Hypothalamus (tissue), 51 donors: ENCODE measurements at regions not wholly inside any gene's neighbourhood (a gene's known extent, or its start where the extent isn't known, plus 50 kb on each side); places are given as distances from the start of the nearest gene placed in this dataset.
"Not testable (repeated sequence)": the region's sequence is repeated elsewhere in the genome, so short reads cannot be mapped to it uniquely, and the experiment has no call there.

ENCODE experiments used
- DNase-seq, 51 donors: peaks; one replicate each; lab custom pipeline; 2025; lab: John Stamatoyannopoulos, UW

DNA sequence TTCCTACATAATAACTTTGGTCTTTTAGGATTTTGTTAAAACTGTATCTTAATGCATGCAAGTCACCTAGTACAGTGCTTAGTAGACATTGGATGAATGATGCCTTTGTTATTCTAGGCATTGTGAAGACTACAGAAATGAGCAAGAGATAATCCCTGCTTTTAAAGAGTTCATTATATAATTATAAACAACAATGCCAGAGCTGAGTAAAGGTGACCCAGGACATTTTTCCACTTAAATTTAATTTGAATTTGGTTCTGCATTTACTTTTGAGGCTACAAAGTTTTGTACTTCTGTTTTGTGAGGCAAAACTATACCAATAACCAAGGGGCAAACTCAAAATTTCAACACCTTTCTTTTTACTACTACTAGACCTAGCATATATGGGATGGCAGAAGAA is 182.0 kb upstream of the SESN3 start:
- DNase-seq: no peak

DNA sequence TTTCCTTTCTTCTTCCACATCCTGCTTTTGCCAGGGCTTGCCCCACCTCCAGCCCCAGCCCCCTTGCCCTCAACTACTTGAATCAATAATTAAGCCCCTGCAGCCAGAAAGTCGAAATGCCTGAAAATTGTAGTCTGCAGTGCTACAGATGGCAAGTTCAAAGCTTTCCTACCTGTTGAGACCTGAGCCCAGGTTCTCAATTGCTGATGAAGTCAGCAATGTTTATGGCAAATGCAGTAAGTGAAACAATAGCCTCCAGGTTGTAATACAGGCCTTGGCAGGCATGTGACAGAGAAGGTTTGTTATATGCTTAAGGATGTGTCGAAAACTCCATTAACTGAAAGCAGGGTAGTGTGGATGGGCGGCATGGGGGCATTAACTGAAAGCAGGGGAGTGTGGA is 181.1 kb upstream of the SESN3 start:
- no peak for DNase-seq

DNA sequence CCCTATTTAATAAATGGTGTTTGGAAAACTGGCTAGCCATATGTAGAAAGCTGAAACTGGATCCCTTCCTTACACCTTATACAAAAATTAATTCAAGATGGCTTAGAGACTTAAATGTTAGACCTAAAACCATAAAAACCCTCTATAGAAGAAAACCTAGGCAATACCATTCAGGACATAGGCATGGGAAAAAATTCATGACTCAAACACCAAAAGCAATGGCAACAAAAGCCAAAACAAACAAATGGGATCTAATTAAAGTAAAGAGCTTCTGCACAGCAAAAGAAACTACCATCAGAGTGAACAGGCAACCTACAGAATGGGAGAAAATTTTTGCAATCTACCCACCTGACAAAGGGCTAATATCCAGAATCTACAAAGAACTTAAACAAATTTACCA is 179.7 kb upstream of the SESN3 start:
- DNase-seq: not testable (repeated sequence)

DNA sequence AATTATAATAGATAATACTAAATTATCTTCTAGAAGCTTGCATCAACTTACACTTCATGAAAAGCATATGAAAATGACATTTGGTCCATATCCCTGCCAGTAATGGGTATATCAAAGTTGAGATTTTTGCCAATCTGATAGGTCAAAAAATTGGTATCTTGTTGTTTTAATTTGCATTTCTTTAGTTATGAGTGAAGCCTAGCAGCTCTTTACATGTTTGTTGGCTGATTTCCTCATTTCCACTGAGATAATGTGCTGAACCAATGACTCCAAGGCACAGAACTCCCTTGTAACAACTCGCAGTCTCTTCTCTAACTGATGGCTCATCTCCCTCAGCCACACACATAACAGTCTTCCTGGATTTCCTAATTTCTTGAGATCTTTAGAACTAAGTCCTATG is 175.3 kb upstream of the SESN3 start:
- no peak for DNase-seq

DNA sequence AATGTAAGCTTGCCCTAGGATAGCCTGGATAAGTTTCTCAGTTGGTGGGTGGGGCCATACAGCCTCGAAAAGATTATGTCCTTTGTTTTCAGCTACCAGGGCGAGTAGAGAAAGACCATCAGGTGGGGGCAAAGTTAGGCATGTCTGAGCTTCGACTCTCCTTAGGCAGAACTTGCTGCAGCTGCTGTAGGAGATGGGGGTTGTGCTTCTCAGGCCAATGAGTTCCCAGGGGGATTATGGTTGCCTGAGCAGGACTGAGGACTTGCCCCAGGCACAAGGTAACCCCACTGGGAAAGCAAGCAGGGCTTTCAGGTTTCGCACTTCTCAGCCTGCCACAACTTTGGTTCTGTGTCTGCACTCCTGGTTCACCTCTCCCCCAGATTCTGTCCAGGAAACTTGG is 173.4 kb upstream of the SESN3 start:
- DNase-seq: no peak

DNA sequence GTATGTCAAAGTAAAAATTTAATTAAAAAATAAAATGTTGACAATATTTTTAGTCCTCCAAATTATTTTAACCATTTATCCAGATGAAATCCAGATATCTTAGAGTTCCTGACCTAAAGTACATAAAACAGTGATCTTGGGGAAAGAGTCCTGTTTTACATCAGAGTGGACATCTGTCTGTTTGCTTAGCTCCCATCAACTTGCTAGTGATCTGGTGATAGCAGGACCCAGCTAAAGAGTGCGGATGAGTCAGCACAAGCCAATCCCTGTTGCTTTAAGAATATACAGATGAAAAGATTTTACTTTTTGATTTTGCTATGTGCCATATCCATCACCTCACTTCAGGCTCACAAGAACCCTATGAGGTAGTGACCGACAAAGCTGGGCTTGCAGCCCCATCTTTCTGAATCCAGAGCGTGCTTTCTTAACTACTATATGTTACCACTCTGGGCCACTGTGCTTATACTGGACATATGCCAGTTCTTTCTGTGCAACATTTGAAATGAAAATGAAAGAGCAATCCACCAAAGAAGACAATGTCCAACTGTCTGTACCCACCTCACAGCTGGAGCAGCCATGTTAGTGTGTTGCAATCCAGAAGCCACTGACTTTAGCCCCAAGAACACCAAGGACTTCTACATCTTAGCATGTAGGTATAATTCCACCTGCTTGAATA is 167.6 kb upstream of the SESN3 start:
- no peak for DNase-seq

DNA sequence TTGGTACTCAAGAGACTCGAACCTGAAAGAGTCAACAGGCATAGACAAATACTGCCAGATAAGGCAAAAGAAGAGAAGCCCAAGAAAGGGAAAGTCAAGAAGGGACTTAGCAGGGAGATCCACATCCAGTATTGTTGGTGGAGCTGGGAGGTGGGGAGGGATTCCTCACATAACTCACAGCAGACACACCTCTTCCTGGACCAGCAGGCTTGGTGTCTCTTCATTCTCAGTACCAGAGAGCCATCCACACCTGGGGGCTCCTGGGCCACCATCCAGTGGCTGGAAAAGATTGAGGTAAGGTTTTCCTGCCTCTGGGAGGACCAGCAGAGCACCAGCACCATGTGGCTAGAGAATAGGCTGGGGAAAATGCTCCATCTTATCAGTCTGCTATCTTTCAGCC is 161.6 kb upstream of the SESN3 start:
- no peak for DNase-seq

DNA sequence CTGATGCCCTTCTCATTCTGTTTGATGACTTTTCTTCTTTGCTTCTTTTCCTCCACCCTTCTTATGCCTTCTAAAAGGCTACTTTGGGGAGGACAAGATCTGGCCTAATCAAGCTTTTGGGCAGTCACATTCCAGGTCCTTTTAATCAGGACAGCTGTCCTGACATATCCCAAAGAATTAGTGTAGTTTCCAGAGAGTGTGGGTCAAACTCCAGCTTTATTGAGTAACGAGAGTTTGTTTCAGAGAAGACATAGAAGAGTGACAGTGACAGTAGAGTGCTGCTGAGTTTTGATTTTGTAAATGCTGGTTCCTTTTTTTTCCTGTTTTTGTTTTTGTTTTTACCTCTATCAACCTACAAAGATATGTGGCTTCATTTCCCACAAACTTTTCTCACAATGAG is 158.4 kb upstream of the SESN3 start:
- DNase-seq: no peak

DNA sequence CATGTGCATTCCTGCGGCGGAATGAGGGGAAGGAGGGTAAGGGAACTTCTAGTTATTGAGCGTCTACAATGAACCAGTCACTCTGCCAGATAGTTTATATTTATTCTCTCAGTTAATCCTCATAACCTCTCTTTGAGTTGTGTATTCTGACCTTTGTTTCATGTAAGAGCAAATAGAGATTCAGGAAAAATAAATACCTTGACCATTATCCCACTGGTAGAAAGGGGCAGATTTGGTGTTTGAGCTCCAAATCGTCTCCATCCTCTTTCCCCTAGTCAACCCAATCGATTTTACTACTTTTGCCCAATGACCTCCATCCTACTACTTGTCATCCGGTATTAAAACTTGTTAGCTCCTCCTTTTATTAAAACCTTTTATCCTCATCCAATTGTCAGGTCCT is 157.1 kb upstream of the SESN3 start:
- no peak for DNase-seq

DNA sequence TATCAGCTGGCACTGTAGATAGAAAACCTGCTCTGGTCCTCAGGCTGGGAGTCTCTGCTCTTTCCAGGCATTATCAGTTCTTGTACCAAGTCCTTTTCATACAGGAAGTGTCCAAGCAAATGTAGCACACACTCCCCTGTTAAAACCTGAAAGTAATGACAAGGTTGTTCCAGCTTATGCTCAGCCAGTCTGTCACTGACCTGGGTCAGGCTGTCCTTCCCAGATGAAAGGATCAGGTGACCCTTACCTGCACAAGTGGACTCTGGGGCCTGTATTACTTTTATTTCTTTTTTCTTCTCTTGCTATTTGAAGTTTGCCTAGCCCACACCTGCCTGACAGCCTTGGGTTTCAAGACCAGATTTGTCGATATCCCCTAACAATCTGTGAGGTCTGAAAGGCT is 156.3 kb upstream of the SESN3 start:
- DNase-seq: no peak

DNA sequence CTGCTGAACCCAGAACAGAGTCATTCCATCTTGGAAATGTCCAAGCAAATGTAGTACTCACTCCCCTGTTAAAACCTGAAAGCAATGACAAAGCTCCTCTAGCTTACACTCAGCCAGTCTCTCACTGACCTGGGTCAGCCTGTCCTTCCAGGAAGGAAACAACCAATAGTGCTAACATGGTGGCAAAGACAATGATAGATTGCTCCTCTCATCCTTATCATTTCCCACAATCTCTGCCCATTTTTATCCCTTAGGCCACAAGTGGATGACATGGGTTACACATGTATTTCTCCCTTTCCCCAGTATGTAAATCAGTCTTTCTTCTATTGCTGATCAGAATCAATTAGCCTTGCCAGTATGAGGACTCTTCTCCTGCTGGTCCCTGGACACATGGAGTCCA is 154.6 kb upstream of the SESN3 start:
- no peak for DNase-seq

DNA sequence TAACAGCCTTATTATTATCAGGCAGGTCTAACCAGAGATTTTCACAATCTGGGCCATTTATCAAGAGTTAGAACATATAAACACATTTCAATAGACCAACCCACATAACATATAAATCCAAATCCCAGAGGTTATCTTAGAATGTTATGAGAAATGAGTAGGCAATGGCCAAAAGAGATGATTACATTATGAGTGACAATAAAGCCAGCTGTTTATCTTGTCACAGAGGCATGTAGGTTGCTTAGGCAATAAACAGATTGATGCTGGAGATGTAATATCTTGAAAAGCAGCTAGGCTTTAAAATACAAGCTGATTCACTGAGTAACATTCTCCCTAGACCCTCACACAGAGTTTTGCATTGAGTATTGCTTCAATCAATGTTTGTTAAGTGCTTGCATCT is 148.5 kb upstream of the SESN3 start:
- DNase-seq: no peak

DNA sequence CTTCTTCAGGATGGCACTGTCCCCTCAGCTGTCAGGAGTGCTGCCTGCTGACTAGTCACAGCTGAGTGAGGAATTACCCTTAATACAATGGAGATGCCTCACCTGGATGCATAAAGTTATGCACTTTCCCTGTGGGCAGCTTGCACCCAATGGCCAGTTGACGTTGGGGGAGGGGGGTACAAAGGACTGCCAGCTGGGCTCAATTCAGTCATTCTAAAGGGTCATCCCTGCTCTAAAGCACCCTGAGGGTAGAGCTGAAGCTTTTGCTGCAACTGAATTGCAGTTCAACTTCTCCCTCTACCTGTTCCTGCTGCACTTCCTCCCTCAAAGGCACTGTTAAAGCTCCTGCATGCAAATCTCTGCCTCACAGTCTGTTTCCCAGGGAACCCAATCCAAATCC is 147.8 kb upstream of the SESN3 start:
- no peak for DNase-seq

DNA sequence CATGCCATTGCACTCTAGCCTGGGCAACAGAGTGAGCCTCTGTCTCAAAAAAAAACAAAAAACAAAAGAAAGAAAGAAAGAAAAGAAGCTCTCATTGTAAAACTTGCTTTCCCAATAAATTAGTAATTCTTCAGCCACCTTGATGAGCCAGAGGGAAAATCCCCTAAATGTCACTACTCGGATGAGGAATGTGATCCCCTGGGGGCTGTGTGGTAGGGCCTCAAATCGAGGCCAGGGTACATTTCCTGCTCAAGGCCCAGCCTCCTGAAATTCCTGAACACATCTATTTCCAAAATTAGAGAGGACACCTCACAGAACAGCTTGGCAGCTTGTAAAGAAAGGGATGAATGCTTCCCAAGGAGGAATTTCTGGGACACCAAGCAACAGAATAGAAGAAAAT is 147.1 kb upstream of the SESN3 start:
- DNase-seq: no peak

DNA sequence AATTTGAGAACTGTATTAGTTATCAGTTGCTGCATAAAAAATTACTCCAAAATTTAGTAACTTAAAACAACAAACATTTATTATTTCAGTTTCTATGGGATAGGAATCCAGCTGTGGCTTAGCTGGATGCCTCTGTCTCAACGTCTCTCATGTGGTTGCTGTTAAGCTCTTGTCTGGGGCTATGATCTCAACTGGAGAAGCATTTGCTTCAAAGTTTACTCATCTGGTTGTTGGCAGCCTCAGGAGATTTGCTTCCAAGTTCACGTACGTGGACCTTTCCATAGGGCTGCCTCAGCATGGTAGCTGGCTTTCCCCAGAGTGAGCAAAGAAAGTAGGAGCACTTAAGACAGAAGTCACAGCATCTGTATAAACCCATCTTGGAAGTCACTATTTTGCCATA is 144.9 kb upstream of the SESN3 start:
- DNase-seq: no peak

DNA sequence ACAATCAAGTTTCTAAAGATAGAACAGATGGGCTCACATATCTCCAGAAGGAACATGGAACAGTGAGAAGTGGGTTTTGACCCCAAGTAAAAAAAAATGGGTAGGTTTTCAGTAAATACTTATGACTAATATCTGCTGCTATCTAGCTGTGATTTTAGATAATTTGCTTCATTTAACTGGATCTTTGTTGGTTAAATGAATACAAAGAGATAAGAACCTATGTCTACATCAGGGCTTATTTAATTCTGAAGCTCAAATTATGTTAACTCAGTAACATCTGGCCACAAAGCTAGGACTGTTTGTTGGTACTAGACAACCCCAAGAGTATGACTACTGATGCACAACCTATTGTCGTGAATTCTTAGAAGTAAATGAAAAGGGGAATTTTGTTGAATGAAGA is 144.4 kb upstream of the SESN3 start:
- no peak for DNase-seq

DNA sequence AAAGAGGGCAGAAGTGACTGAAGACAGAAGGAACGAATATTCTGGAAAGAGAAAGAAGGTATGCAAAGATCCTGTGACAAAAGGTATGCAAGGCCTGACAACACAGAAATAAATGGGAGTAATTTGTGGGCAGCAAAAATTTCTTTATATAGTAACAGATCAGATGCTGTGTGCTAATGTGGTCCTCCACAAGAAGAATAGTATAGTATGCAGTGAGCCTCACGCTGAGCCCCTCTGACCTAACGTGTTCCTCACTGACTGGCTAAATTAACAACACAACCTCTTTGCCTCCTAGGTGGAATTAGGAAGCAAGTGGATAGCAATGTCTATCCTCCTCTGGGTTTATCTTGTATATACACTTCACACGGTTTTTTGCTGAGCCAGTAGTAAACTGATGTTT is 143.1 kb upstream of the SESN3 start:
- no peak for DNase-seq

DNA sequence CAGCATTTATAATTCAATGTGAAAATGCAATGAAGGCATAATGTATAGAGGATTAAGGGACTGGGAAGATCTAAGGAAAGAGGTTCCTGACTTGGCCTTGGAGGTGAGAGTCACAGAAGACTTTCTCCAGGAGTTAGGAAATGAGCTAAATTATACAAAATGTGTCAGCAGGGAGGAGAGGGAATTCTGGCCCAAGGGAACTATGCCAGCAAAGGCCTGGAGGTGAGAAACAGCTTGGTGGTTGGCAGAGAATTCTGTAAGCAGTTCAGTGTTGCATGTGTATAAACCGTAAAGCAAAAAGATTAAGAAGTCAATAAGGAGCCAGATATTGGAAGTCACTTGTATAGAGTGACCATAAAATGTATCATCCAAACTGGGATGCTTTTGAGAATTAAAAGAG is 142.2 kb upstream of the SESN3 start:
- DNase-seq: no peak

DNA sequence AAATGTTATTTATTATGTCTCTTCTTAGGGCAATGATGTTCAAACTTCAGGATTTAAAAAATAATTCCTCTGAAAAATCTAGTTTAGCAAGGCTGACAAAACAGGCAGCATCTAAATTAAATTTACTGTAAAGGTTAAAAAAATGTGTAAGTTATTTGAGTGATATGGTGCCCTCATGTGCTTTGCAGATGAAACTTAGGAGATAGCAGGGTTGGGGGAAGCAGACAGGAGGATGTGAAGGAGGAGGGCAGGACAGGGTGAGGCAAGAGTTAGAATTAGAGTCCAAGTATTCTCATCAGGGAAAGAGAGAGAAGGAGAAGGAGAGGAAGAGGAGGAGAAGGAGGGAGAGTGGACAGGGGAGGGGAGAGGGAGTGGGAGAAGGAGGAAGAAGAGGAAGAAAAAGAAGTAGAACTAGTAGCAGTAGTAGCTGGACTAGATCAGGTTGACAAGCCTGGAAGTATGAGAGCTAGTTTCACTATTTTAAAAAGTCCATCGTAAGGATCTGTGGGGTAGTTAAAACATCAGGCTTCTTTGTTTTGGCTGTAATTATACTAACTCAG is 141.2 kb upstream of the SESN3 start:
- no peak for DNase-seq

DNA sequence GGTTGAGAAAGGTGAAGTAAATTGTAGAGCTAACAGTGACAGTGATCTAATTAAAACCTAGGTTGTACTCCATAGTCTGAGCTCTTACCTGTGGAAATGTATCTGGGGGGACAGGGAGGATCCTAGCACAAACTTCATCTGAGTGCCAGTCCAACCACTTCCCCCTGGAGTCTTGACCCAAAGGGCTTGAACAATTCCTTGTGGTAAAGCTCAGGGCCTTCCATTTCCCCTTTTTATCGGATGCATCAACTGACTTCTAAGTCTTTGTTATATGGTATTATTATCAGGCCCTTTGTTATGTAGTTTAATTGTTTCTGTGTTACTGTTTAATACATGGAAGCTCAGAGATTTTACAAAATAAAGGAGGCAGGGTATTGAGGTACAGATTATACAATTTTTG is 140.2 kb upstream of the SESN3 start:
- no peak for DNase-seq

DNA sequence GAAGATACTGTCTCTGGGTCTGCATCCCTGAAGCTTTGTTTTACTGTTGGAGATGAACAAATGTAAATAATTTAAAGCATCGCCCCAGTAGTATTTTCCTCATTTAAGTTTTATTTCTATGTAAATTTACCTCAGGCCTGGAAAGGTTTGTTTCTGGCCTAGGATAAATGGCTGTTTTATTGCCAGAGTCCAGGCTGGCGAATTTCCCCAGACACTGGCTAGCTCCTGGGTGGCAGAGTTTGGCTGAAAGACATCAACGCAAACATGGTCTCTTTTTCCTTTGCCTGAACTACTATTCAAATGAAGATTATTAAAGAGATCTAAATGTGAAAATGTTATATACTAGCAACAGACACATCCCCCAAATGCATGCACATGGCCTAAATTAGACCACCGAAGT is 136.7 kb upstream of the SESN3 start:
- DNase-seq: peak in 2 of 51 donors; percentile 2 to 18

DNA sequence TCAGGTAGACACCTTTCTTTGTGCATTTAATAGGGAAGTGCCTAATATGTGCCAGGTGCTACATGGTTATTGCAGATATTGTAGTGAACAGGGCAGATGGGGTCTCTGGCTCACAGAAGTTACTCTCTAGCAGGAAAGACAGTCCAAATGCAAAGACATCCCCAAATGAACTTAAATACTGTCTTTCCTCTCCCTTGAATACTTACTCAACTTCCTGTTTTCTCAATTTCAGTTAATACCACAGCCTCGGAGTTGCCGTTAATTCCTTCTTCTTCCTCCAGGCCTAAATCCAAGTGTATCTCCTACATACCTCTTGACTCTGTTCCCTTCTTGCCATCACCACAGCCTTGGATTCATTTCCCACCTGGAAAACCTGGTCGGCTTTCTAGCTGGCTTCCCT is 134.3 kb upstream of the SESN3 start:
- DNase-seq: no peak
